Keratinocyte (primary cell): ENCODE measurements at regions not wholly inside any gene's neighbourhood (a gene's known extent, or its start where the extent isn't known, plus 50 kb on each side); places are given as distances from the start of the nearest gene placed in this dataset.

Experiments
- EZH2 ChIP-seq: IDR thresholded peaks from one replicate; pipeline ENCODE4 v1.6.1; 2012; ENCODE audit warnings: inconsistent platforms, mild to moderate bottlenecking, low read length, moderate library complexity
- TF ChIP-seq, protein P1 (sequence below), 3 experiments: IDR thresholded peaks in 1 of 3; conservative IDR thresholded peaks in 1 of 3; optimal IDR thresholded peaks in 1 of 3; 2 replicates in 2 of 3; 3 replicates in 1 of 3; pipeline versions ENCODE3 to v1.5.1; 2011; ENCODE audit warnings: low read length in 3 of 3, mild to moderate bottlenecking in 3 of 3, moderate library complexity in 2 of 3, control low read depth in 1 of 3, inconsistent platforms in 1 of 3; ENCODE audit not compliant: insufficient read depth in 2 of 3; ENCODE audit errors: extremely low read depth in 1 of 3

DNA sequence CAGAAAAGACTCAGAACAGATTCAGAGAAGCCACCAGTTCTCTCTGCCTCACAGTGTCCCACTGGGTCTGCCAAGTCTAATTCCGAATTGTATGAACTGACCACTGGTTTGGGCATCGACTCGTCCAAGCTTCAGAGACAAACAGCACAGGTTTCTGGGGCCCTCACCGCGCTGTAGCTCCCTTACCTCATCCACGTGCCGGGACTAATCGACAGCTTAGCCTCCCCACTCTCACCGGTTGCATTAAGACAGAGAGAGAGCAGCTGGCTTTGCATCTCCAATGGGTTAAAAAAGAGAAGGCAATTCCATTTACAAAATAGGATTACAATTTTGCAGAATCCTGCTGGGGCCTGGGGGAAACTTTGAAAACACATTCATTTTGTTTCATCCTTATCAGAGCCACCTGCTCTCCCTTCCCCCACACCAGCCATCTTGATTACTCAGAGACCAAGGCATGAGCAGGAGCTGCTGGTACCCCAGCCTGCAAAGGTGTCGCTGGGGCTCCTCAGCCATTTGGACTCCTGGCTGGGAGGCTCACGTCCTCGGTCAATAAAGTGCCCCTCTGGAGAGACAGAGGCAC lies 95.3 kb upstream of the RPL38 start:
- TF ChIP-seq, protein P1, sequence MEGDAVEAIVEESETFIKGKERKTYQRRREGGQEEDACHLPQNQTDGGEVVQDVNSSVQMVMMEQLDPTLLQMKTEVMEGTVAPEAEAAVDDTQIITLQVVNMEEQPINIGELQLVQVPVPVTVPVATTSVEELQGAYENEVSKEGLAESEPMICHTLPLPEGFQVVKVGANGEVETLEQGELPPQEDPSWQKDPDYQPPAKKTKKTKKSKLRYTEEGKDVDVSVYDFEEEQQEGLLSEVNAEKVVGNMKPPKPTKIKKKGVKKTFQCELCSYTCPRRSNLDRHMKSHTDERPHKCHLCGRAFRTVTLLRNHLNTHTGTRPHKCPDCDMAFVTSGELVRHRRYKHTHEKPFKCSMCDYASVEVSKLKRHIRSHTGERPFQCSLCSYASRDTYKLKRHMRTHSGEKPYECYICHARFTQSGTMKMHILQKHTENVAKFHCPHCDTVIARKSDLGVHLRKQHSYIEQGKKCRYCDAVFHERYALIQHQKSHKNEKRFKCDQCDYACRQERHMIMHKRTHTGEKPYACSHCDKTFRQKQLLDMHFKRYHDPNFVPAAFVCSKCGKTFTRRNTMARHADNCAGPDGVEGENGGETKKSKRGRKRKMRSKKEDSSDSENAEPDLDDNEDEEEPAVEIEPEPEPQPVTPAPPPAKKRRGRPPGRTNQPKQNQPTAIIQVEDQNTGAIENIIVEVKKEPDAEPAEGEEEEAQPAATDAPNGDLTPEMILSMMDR (optimal IDR thresholded peaks at IDR 0.05 in 1 of 3, IDR thresholded peaks at IDR 0.05 in 1 of 3, conservative IDR thresholded peaks at IDR 0.05 in 1 of 3; ENCODE audit: extremely low read depth in 1 of 3, insufficient read depth in 2 of 3, low read length in 3 of 3) = no peak
- TF ChIP-seq EZH2 = no peak
